ENCODE measurements at regions not wholly inside any gene's neighbourhood (a gene's known extent, or its start where the extent isn't known, plus 50 kb on each side); places are given as distances from the start of the nearest gene placed in this dataset.

GRCh38 chr5:17088051-17088450 is 129.4 kb upstream of the BASP1 start:
- no peak for DNase-seq (ENCODE audit: low spot score)
- no peak for TF ChIP-seq CTCF (IDR thresholded peaks at IDR 0.05; ENCODE audit: extremely low read depth, missing control alignments)

- TF ChIP-seq CTCF (IDR thresholded peaks at IDR 0.05; ENCODE audit: extremely low read depth, missing control alignments): no peak
- no peak for DNase-seq (ENCODE audit: low spot score)
Observed at GRCh38 chr5:17089001-17089400, 128.4 kb upstream of the BASP1 start.

- DNase-seq (ENCODE audit: low spot score): no peak
- no peak for TF ChIP-seq CTCF (IDR thresholded peaks at IDR 0.05; ENCODE audit: extremely low read depth, missing control alignments)
Observed at GRCh38 chr5:17089690-17090089, 127.7 kb upstream of the BASP1 start.

- no peak for TF ChIP-seq CTCF (IDR thresholded peaks at IDR 0.05; ENCODE audit: extremely low read depth, missing control alignments)
- DNase-seq (ENCODE audit: low spot score): no peak
Observed at GRCh38 chr5:17090839-17091238, 126.6 kb upstream of the BASP1 start.

GRCh38 chr5:17094830-17095229 is 122.6 kb upstream of the BASP1 start:
- DNase-seq (ENCODE audit: low spot score): no peak
- no peak for TF ChIP-seq CTCF (IDR thresholded peaks at IDR 0.05; ENCODE audit: extremely low read depth, missing control alignments)

GRCh38 chr5:17096952-17097695 is 120.3 kb upstream of the BASP1 start:
- no peak for DNase-seq (ENCODE audit: low spot score)
- no peak for TF ChIP-seq CTCF (IDR thresholded peaks at IDR 0.05; ENCODE audit: extremely low read depth, missing control alignments)

- TF ChIP-seq CTCF (IDR thresholded peaks at IDR 0.05; ENCODE audit: extremely low read depth, missing control alignments): no peak
- no peak for DNase-seq (ENCODE audit: low spot score)
Observed at GRCh38 chr5:17099946-17100345, 117.5 kb upstream of the BASP1 start.
